NCI-H748 (cell line): ENCODE measurements at regions not wholly inside any gene's neighbourhood (a gene's known extent, or its start where the extent isn't known, plus 50 kb on each side); places are given as distances from the start of the nearest gene placed in this dataset.

Source experiments
- DNase-seq: peaks from one replicate; lab custom pipeline; 2025; ENCODE audit not compliant: unreplicated experiment; lab: John Stamatoyannopoulos, UW

- DNase-seq = peak; percentile 43
These were observed 539.6 kb downstream of the SATB2 start for GRCh38 chr2:198917926-198918720.

DNA sequence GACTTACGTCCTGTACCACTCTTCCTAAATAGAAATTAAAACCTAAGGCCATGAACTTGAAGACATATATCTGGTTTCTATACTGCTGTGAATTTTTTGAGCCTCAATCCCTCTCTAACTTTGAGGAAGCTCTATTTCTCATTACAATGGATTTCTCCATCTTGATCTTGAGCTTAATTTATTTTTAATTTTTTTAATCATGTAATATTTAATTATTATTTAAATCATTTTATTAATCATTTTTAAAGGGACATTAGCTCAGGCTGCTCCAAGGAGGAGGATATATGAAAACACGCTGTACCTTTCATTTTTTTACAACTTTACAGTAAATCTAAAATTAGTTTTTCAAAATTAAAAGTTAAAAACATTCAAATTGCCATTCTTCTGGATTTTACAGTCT is 540.5 kb downstream of the SATB2 start:
- no peak for DNase-seq

DNA sequence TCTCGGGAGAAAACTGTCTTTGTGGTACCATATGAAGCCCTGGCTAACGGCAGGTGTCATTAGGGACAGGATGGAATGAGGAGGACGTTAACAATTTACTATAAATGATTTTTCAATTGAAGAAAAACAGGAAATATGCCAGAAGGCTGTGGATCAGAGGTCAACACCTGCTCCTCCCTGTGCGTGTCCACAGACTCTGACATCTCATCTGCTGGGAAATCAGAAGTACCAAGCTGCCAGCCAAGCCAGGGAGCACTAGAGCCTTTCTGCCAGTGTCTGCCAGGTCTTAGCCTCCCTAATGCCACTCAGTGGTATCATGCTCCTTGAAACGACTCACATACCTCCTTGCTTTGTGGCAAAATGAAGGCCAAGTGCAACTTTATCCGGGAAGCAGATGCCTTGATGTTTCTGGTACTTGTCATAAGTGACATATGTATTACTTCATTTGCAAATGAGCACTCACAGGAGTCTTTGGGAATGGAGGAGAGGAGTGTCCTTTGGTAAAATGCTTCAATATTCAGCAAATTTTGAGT is 541.1 kb downstream of the SATB2 start:
- DNase-seq = peak; percentile 96

DNA sequence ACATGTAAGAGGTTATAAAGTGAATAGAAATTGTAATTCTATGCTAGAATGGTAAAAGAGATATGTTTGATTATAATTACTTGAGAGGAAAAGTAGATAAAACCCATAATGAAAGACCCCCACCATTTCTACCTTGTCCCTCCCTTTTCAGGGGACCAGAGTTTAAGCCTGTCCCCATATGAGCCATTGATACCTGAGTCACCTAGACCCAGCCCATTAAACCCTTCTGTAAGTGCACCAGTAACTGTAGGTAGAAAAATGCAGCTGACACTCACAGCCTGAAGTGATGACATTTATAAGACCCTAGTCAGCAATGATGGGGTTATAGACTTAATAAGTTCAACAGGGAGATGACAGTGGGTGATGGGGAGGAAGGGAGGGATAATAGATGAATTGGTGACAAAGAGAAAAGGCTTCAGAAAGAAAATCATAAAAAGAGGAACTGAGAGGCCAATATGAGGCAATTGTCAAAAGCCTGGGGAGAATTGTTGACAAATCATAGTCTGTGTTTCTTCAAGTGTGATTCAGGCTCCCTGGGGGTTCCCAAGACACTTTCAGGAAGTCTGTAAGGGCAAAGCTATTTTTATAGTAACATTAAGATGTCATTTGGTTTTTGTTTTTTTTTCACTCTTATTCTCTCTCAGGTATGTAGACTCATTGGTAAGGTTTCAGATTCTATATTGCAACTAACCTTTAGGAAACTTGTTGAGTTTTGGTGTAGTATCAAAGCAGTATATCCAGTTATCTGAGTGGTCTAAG is 544.2 kb downstream of the SATB2 start:
- DNase-seq = no peak

DNA sequence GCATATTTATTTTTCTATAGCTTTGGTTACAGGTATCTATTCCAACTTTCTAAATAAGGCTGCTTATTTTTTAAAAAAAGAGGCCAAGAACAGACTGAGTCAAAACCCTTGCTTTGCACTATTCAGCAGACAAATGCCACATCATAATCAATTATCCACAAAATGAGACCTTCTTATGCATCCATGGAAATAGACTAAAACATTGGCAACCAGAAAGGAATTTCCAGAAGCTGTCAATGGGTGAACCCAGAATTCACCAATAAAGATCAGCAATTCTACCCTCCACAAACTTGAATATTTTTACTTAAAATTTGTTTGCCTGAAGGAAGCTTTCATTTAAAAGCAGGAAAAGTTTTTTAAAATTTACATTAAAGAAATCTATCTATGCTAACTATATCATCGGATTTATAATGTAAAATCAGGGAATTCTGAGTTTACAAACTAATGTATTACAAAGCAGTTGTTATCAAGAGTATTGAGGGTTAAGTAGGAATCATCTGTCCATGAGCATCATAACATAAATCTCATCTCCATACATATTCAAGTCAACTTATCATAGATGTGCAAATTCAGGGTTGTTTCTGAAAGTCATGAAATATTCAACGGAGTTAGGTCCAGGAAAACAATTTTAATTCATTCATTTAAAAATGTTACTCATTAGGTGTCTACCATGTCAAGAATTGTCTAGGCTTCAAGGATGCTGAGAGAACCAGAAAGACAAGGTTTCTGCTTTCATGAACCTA is 548.0 kb downstream of the SATB2 start:
- no peak for DNase-seq

GRCh38 chr2:198905881-198906612 is 551.7 kb downstream of the SATB2 start:
- DNase-seq = no peak

- DNase-seq = no peak
These were observed 555.8 kb downstream of the SATB2 start for GRCh38 chr2:198901894-198902293.

DNA sequence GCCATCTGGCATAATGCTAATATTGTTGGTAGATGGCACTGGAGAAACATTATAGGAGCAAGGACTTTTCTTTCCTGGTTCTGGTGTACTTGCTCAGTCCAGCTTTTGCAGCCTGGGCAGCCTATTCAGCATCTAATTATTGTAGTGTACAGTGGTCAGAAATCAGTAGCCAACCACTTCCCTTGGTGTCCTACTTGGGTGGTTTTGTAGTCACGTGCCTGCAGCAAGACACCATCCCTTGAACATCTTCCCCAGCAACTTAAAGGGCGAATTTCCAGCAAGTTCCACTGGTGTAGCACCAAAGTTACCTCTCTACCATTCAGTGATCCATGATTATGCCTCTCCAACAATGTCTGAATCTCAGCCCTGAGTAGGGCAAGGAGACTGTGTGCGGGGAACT is 557.6 kb downstream of the SATB2 start:
- no peak for DNase-seq

DNA sequence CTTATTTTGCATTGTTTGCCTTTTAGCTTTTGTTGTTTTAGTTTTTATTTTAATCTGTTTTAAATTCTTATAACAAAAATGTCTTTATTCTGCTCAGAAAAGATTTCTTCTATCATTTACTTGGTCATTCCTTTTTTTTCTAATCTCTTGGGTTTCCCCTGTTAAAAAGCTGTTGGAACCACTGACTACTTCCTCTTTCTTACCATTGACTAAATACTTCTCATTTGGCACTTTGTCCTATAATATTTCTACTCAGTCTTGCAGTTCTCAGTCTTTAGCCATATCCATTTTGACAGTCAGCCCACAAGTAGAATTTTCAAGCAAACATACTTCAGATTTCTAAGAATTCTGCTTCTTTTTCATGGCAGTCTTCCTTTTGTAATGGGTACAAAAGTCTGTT is 567.2 kb downstream of the SATB2 start:
- no peak for DNase-seq

- no peak for DNase-seq
These were observed 574.1 kb downstream of the SATB2 start for GRCh38 chr2:198883604-198884003.

DNA sequence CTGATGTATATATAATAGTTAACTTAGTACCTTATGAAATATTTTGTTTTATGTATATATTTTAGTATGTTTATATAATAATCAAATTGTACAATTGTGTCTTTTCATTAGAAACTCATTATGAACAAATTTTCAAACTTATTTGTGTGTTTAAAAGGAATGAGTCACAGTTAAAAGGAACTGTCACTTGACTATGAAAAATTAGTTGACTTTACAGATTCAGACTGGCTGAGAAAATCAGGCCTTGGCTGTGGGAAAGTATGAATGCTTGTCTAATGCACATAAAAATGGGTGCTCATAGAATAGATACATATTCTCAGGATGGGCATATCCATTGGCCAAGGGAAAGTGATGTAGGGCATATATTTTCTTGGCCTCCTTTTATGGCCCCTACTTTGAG is 576.8 kb downstream of the SATB2 start:
- DNase-seq = no peak

GRCh38 chr2:198880421-198880820 is 577.3 kb downstream of the SATB2 start:
- no peak for DNase-seq

DNA sequence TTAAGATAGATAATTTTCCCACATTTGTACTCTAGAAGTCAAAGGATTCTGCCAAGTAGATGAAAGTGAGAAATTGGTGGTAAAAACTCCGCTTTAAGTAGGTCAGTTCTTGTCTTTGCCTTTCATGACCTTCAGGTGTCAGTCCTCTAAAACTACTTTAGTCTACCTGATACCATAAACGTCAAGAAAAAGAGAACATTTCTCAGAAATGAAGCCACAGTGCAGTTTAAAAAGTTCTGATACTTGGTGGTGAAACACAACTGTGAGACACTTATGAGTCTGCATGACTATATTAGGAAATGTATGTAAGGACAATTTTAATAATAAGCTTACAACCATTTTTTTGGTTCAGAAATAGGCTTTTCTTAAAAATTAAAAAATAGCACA is 583.3 kb downstream of the SATB2 start:
- no peak for DNase-seq

GRCh38 chr2:198873503-198874471 is 584.0 kb downstream of the SATB2 start:
- no peak for DNase-seq

- no peak for DNase-seq
These were observed 594.1 kb downstream of the SATB2 start for GRCh38 chr2:198863655-198864054.

GRCh38 chr2:198861080-198861479 is 596.7 kb downstream of the SATB2 start:
- DNase-seq = no peak

- no peak for DNase-seq
These were observed 600.5 kb downstream of the SATB2 start for GRCh38 chr2:198857246-198857645.

DNA sequence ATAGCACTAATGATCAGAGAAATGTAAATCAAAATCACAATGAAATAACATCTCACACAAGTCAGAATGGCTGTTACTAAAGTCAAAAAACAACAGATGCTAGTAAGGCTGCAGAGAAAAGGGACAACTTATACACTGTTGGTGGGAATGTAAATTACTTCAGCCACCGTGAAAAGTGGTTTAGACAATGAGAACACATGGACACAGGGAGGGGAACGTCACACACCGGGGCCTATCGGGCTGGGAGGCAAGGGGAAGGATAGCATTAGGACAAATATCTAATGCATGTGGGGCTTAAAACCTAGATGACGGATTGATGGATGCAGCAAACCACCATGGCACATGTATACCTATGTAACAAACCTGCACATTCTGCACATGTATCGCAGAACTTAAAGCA is 602.0 kb downstream of the SATB2 start:
- DNase-seq = peak; percentile 94

GRCh38 chr2:198852248-198852647 is 605.5 kb downstream of the SATB2 start:
- DNase-seq = no peak

GRCh38 chr2:198825534-198825933 is 632.2 kb downstream of the SATB2 start:
- no peak for DNase-seq
